Kidney glomerular epithelial cell (primary cell): ENCODE measurements at regions not wholly inside any gene's neighbourhood (a gene's known extent, or its start where the extent isn't known, plus 50 kb on each side); places are given as distances from the start of the nearest gene placed in this dataset.

Source experiments
- DNase-seq: peaks from one replicate; lab custom pipeline; 2025; lab: John Stamatoyannopoulos, UW

DNA sequence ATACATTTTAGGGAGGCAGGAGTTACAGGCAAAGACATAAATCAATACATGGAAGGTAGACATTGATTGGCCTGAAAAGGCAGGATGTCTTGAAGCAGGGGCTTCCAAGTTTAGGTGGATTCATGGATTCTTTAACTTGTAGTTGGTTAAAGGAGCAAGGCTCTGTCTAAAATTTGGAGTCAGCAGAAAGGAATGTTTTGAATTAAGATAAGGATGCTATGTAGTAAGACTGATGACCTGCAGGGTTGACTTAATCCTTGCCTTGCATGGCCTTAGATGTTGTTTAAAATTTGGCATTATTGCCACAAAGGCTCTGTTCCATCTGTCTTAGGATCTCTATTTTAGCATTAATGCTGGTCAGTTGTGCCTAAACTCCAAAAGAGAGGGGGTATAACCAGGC lies 171.3 kb downstream of the C5orf15 start:
- no peak for DNase-seq

DNA sequence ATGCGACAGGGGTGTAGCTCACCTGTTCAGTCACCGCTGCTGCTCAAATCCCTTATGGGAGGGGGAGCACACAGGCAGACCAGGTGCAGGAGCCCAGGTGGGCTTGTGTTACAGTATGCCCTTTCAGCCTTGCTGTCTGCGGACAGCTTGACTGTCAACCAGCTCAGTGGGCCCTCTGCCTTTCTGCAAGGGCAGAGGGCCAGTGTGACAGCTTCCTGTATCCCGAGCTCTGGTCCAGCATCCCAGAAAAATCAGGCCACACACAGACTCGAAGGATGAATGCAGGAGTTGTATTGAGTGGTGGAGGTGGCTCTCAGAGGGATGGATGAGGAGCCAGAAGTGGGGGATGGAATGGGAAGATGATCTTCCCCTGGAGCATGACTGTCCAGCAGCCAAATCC lies 172.2 kb downstream of the C5orf15 start:
- DNase-seq = no peak

DNA sequence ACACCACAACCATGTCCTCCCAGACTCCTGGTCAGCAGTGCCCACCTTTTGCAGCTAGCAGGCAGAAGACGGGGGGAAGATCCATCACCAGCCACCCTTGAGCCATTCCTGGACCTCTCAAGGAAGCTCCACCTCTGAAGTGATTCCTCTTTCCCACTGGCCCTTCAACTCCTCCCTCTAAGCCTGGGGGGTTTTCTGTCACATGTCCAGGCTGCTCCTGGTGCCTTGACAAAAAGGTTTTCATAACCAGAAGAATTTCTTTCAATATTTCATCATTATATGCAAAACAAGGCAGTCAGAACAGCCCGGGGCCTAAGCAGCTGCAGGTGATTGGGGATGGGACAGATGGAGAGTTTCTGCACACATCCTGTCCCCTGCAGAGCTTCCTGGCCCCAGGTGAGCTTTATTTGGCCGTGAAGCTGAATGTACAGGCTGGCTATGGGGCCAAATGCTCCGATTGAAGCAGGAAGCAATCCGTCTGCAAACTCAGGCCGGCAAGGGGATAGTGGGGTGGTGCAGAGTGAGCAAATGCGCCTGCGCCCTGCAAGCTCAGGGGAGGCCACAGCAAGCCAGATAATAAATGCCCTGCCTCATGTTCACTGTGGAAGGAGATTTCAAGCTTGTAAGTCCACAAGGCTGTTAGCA lies 173.5 kb downstream of the C5orf15 start:
- DNase-seq = no peak

DNA sequence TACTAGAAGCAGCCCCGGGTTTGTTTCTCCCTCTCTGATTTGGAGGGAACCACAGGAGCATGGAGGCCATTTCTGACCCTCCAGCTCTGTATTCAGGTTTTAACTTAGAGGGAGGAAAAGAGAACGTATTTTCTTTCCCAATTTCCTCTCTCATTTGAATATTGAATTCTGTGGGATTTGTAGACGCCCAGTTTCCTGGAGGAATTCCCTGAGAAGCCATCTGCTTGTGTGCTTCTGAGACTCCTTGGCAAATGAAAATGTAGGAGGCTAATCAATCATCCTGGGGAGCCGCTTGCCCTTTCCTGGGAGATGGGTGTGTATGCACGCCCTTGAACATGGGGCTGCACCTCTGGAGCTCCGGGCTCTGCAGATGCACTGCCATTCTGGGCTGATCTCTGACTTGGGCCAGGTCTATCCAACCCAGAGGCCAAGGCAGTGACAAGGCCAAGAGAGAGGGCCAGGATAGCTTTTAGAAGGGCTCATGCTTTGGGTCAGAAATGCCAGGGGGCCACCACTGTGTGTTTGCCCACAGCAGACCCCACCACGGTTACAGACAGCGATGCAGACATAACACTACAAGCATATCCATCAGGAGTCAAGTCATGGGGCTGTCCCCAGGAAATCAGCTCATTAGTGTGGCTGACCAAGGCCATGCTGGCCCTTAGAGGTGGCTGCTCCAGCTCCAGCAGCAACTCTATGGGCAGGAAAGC lies 174.5 kb downstream of the C5orf15 start:
- no peak for DNase-seq

DNA sequence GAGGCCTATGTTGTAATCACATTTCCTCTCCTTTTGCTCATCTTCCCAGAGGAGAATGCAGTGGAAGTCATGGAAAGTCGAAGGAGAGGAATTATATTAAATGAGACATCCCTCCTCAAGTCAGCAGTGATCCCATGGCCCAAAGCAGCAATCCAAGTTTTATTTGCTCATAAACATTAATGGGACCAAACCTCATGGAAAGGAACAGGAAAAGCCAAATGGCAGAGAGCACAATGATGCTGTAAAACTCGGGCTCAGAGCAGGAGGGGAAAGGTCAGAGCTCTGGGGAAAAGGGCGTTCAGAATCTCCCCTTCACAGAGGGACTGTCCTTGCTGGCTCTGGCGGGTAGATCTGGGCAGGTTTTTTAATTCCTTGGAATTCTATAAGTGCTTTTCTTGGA lies 175.8 kb downstream of the C5orf15 start:
- no peak for DNase-seq

DNA sequence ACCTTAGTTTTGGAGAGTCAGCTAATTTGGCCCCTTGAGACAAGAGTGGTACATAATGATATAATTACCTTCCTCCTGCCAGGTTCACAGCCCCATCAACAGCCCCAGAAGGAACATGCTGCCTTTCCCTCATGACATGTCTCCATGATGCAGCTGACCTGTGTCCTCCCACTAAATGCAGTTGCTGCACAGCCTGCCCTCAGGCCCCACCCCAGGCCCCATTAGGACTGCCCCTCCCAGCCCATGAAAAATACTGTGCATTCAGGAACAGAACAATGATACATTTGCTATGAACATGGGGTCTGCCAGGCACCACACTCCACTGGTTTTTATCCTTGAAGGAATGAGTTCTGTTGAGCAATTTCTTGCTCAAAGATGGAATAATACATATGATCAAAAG lies 176.4 kb downstream of the C5orf15 start:
- DNase-seq = no peak

DNA sequence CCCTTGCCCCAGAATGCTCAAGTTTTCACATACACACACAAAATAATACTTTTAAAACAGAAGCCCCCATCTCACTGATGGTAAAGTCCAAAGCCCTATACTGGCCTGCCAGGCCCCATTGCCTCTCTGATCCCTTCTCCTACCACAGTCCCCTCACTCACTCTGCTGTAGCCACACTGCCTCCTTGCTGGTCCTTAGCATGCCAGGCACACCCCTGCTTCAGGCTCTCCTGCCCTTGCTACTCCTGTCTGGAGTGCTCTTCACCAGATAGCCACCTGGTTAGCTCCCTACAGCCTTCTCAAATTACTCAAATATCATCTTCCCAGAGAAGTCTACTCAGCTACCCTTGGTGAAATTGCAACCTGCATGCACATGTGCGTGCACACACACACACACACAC lies 177.5 kb downstream of the C5orf15 start:
- DNase-seq = no peak

DNA sequence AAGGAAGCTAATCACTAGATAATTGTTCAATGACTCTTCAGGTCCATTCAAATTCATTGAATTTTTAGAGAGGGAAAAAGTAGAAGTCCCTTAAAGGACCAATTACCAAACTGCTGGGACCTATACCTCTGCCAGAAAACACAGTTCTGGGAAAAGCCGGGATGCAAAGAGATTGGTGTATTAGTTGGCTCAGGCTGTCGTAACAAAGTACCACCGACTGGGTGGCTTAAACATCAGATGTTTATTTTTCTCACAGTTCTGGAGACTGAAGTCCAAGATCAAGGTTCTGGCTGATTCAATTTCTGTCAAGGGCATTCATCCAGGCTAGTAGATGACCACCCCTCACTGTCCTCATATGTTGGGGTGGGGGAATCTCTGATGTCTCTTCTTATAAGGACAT lies 177.1 kb upstream of the FSTL4 start:
- no peak for DNase-seq

DNA sequence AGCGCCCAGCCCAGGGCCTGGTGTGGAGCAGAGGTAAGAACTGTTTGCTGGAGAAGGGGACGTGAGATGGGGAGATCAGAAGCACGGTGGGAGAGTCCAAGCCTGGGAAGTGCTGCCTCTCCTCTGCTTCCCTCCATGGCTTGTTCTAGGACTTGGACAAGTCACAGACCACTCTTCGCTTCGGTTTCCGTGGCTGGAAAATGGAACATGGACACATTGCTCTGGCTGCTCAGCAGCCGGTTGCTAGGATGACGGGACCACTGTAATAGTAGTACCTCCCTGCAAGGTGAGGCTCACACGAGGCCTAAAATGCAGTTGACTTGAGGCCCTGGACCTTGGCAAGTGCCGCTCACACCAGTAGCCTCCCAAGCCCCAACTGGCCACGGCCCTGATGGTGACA lies 175.8 kb upstream of the FSTL4 start:
- DNase-seq = no peak

DNA sequence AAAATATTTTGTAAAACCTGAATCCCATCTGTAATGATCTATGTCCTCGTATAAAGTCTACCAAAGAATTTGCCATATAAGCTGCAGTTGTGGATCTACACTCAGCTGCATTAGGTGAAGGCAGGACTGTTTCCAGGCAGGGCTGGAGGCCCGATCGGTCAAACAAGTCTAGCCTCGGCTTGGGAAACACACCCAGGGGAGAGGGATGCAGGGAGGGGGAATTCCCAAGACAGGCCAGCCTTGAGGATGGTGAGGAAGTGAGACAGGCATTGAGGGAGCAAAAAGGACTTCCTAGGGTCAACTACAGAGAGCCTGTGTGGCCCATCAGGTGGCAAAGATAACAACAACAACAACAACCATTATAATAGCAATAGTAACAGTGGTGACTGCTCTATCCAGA lies 174.1 kb upstream of the FSTL4 start:
- DNase-seq = no peak

DNA sequence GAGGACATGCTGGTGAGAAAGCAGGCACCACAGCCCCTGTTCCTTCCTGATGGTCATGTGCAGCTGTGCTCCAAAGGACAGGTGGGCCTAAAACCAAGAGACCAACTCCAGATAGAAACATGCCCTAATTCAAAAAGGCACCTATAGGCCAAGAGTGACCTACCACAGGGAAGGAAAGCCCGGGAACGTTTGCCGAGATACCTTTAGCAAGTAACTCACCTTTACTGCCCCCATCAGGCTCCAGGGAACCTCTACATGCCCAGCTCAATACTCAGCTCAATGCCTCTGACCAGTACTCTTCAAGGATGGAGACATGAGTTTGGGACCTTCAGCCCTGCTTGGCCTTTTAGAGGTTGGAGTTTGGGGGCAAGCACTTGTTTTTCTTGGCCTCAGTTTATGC lies 172.8 kb upstream of the FSTL4 start:
- no peak for DNase-seq

DNA sequence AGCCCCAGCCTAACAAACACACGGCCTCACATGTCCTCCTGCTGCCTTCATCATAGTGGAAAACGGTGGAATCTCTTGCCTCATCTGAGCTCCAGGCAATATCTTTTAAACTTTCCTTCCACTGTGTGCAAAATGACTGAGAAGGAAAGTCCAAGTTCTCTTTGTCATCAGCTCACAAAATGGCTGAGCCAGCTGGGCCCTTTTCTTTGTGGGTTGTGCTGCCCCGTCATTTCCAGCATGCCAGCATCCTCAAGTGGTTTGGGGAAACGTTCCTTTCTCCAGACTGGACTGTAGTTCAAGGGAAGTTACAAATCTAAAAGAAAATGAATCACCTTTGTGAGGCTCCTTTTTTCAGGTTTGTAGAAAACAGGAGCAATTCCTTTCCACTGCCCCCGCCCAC lies 171.1 kb upstream of the FSTL4 start:
- no peak for DNase-seq

DNA sequence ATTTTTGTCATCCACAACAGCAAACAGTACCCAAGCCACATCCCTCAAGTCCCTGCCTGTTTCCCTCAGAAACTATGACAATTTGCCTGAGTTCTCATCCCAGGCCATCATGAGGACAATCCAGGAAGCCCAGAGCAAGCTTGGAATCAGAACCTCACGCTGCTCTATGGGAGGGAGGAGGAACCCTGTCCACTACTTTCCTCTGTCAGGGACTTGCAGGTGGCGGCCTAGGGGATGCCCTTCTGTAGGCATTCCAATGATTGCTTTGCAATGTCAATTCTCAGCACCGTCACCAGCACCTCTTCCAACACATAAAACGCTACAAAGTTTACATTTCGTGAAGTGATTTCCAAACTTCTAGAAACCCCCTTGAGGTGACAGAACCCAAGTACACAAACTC lies 170.4 kb upstream of the FSTL4 start:
- DNase-seq = no peak

DNA sequence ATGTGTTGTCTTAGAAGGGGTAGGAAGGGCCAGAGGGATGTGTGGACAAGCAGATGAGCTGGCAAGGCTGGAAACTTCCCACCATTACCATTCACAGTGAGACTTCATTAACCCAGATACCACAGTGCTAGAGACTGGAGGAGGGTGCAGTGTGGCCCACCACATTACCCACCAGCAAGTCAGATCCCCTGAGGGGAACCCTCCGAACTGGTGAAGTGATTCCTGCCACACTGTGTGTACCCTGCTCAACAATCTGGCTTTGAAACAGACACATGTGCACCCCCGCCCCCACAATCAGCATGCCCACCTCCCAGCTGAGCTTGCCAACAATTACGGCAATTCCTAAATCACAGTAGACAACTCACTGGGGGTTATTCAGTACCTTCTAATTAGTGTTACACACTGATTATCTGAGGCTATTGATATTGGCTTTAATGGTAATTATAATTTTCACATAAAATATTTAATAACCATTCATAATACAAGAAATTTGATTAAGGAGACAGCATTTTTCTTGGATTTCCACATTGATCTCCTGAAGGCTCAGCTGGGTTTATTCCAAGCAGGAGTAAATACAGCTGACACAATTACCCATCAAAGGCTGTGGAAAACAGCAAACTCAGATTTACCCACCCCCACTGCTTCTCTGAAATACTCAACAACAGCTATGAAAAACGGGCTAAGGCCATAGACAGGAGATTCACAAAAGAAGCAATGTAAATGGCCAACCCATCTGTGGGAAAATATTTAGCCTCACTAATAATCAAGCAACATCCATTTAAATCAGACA lies 169.3 kb upstream of the FSTL4 start:
- DNase-seq = no peak

DNA sequence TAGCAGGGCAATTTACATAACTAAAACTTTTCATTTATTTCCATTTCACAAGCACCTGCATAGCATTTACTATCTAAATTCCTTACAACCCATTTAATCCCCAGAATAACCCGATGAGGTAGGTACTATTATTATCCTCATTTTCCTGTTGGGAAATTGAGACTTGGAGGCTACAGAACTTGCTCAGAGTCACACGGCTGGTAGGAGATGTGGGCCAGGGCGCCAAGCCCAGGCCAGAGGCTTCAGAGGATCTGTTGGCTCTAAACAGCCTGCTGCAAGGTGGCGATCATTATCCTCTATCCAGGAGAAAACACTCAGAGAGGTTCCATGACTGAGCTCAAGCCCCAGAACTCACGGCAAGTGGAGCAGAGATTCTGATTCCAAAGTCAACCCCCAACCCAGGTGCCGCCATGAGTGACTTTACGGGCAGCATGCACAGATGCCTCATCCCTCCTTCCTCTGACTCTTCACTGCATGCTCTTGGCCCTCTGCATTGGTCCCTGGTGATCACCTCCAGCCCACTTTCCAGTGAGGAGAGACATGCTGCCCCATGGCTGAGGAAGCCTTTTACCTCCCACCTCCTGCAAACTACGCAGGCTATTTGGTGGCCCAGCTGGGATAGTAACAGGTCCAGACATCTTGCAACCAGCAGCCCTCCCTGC lies 168.4 kb upstream of the FSTL4 start:
- no peak for DNase-seq

DNA sequence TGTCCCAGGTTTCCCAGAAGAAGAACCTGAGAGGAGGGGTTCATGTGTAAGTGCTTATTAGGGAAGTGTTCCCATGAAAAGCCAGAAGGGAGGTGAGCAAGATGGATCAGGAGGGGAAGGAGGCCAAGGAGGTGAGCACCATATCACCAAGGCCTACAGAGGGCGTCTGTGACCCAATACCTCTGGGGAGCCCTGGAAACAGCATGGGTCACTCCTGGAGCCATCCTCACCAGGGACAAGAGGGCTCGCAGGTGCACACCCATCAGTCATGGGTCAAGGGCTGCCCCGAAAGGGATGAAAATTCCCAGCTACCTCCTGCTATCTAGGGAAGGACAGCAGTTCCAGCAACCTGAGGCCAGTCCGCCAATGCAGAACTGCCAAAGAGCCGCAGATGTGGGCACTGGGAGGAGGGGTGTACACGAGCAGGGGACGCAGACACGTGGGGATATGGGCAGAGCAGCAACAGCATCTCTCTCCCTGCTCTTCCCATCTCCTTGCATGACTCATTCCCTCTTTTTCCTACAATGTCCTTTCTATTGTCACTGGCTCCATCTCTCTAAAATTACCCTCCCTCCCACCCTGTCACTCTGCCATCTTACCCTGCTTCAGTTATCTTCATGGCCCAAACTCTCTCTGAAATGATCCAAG lies 167.6 kb upstream of the FSTL4 start:
- no peak for DNase-seq

DNA sequence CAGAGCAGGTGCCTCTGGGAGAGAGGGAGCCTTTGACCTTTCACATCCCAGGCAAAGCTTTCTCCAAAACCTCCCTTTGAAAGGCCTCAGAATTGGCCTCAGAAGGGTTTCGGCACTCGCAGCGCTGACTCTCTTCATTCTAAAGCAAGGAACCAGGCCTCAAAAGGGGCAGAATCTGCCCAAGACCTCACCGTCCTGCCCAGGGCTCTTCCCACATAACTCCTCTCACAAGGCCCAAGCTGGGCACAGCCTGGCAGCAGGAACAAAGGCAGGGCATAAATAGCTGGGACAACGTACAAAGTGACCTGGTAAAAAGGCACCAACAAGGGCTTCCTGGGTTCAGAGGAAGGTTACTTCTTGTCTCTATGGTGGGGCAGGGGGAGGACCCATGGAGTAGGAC lies 166.3 kb upstream of the FSTL4 start:
- DNase-seq = no peak

DNA sequence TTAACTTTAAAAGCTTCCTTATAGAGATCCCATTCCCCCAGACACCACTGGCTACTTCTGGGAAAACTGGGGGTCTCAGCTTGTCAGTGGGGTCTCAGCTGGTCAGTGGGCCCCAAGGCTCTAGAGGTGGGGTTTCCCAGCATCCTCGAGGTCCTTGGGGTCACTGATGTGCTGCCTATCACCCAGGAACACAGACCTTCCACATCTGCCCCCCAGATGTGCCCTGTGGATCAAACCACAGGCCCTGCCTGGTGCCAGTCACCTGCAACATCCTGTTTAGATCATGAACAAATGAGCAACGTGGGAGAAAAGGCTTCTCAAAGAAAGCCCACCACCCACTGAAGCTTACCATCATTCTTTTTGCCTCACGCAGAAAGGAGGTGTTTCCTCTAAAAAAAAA lies 165.6 kb upstream of the FSTL4 start:
- DNase-seq = no peak

DNA sequence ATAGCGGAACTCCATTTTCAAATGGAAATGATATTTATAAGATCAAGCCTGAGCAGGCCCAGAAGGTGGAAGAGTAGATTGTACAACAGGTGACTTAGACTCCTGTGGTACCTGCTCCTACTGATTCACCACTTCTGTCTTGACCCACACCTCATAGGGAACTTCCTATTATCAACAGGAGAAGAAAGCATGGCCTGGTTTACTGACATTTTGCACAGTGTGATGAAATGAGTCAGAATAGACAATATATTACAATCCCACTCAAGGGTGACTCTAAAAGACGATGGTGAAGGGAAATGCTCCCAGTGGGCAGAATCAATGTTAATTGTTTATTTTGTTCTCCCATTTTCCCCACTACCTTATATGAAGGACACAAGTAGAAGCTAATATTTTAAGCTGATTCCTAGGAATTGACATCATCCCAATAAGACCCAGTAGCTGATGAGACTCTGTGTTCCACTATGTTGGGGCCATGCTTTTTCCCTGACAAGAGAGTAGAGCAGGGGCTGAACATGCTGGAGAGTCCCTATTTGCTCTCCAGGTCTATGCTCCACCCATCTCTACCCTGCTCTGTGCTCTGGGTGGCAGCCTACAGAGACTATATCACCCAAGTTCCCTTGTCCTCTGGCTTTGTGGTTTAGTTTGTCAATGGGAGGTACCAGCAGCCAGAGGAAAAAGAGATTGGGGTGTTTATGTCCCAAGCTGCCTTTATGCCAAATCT lies 163.4 kb upstream of the FSTL4 start:
- no peak for DNase-seq

DNA sequence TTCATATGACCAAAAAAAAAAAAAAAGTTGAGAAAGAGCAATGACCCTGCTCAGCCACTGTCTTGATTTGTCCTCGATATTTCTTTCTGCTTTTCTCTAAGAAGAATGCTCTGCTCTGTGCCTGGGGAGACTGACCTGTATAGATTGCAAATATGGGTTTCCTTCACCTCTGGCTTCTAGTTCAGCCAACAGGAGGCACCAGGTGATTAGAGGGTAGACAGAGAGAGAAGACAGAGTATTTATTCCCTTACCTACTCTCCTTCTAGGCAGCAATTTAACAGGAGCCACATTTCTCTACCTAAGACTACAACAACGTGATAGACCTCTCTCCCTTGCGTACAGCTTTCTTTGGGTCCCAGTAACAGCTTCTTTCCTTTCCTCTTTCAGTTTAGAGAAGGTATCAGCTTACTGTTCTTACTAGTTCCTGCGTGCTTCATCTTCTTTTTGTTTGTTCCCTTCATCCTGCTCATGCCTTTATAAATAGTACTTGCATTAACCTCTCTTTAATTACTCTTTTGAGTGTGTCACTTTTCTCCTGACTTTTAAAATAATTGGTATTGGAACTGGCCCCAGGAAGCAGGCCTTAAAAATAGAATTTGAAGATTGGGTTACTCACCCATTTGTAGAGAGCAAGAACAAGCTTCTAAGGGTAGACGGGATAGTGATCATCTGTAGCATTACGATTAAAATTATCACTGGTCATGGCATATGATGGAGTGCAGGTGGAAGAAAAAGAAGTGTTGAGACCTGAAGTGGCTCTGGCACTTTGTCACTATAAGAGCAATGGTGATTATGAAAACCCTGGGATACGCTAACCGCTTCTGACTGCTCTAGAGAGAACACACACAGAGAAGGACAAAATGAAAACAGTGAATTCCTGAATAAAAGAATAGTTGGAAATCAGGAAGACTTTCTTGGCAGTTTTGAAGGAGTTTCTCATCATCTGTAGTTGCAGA lies 161.2 kb upstream of the FSTL4 start:
- no peak for DNase-seq
